H1 (cell line): ENCODE measurements at regions not wholly inside any gene's neighbourhood (a gene's known extent, or its start where the extent isn't known, plus 50 kb on each side); places are given as distances from the start of the nearest gene placed in this dataset.

Experiments
- CTCF ChIA-PET: fragments of 300-600 bp; sonication (Branson Sonifier 250); formaldehyde crosslinking; loops from one replicate; lab custom pipeline; 2021; ENCODE audit not compliant: partially characterized antibody; lab: Charles Lee
- POLR2A ChIA-PET: fragments of 300-600 bp; sonication (Branson Sonifier 250); formaldehyde crosslinking; loops from one replicate; lab custom pipeline; 2021; ENCODE audit warnings: inconsistent platforms; ENCODE audit not compliant: partially characterized antibody; lab: Charles Lee
- DNase-seq, 2 experiments: peaks; one replicate each; pipeline versions ENCODE4 v3.0.0 to v3.0.0-alpha.2; 2010 to 2022; ENCODE audit warnings: low spot score in 2 of 2, low read depth in 1 of 2, mixed read lengths in 1 of 2
- FAIRE-seq: peaks from 2 replicates; lab custom pipeline; 2011; peaks lifted over from hg19 to GRCh38; lab: Jason Lieb, UNC
- H2AFZ ChIP-seq: 2 replicates; pipeline ENCODE4 v1.8.1; 2012; ENCODE audit warnings: low read length, inconsistent platforms
- H2AK5ac ChIP-seq: 2 replicates; pipeline ENCODE4 v1.6.1; 2013; ENCODE audit warnings: low read depth, low read length
- H2BK120ac ChIP-seq: replicated peaks from 2 replicates; pipeline ENCODE3; 2013; ENCODE audit warnings: low read depth, low read length, inconsistent platforms
- H2BK12ac ChIP-seq: 2 replicates; pipeline ENCODE4 v1.6.1; 2013; ENCODE audit warnings: low read depth, low read length
- H2BK15ac ChIP-seq: 2 replicates; pipeline ENCODE4 v1.6.1; 2013; ENCODE audit warnings: low read length
- H2BK20ac ChIP-seq: 2 replicates; pipeline ENCODE4 v1.6.1; 2013; ENCODE audit warnings: low read length
- H2BK5ac ChIP-seq: 2 replicates; pipeline ENCODE4 v1.6.1; 2013; ENCODE audit warnings: low read depth, low read length
- H3K14ac ChIP-seq: 2 replicates; pipeline ENCODE4 v1.6.1; 2013; ENCODE audit warnings: inconsistent platforms; ENCODE audit not compliant: insufficient read length
- H3K18ac ChIP-seq: 2 replicates; pipeline ENCODE4 v1.6.1; 2013; ENCODE audit warnings: low read length; ENCODE audit errors: extremely low read depth
- H3K23ac ChIP-seq: 2 replicates; pipeline ENCODE4 v1.6.1; 2013; ENCODE audit warnings: inconsistent platforms; ENCODE audit not compliant: insufficient read length
- H3K23me2 ChIP-seq: 2 replicates; pipeline ENCODE4 v1.6.1; 2013; ENCODE audit warnings: low read depth, low read length
- H3K27ac ChIP-seq: 2 replicates; pipeline ENCODE4 v1.6.1; 2011; ENCODE audit warnings: low read depth, low read length, inconsistent platforms
- H3K27me3 ChIP-seq, 4 experiments: replicated peaks in 1 of 4; 1 replicate in 1 of 4; 2 replicates in 3 of 4; pipeline versions ENCODE4 v1.6.1 to v1.8.1; 2011 to 2013; ENCODE audit warnings: low read length in 3 of 4, mild to moderate bottlenecking in 3 of 4, inconsistent platforms in 2 of 4, mixed read lengths in 2 of 4, moderate library complexity in 1 of 4; ENCODE audit not compliant: control insufficient read depth in 3 of 4, insufficient read depth in 3 of 4; ENCODE audit errors: extremely low read depth in 1 of 4
- H3K36me3 ChIP-seq, 4 experiments: 2 replicates each; pipeline versions ENCODE4 v1.6.1 to v1.8.1; 2011 to 2013; ENCODE audit warnings: mild to moderate bottlenecking in 4 of 4, low read length in 3 of 4, moderate library complexity in 2 of 4, control low read depth in 1 of 4, inconsistent platforms in 1 of 4; ENCODE audit not compliant: insufficient read depth in 4 of 4, control insufficient read depth in 2 of 4
- H3K4ac ChIP-seq: replicated peaks from 2 replicates; pipeline ENCODE3; 2013; ENCODE audit warnings: low read length, low read depth, mixed read lengths, inconsistent platforms; ENCODE audit not compliant: insufficient read length
- H3K4me1 ChIP-seq, 4 experiments: replicated peaks in 1 of 4; 1 replicate in 1 of 4; 2 replicates in 3 of 4; pipeline versions ENCODE4 v1.6.1 to v1.8.1; 2011 to 2013; ENCODE audit warnings: low read length in 3 of 4, inconsistent platforms in 2 of 4, mixed read lengths in 1 of 4; ENCODE audit not compliant: insufficient read depth in 4 of 4, control insufficient read depth in 3 of 4
- H3K4me2 ChIP-seq, 2 experiments: 2 replicates each; pipeline versions ENCODE4 v1.6.1 to v1.8.1; 2011 to 2013; ENCODE audit warnings: low read depth in 2 of 2, low read length in 2 of 2, control low read depth in 1 of 2, inconsistent platforms in 1 of 2, mild to moderate bottlenecking in 1 of 2; ENCODE audit not compliant: insufficient read depth in 1 of 2
- H3K4me3 ChIP-seq, 4 experiments: fragments of 200-600, 300-600 bp in 1 of 4; sonication (generic), shearing (Covaris generic), sonication (Bioruptor Twin) in 1 of 4; 2 replicates each; pipeline versions ENCODE4 v1.5.1 to v1.8.1; 2011 to 2016; ENCODE audit warnings: low read length in 4 of 4, low read depth in 3 of 4, control low read depth in 2 of 4, inconsistent platforms in 2 of 4, mild to moderate bottlenecking in 2 of 4, mixed read lengths in 1 of 4, moderate library complexity in 1 of 4; ENCODE audit not compliant: insufficient read depth in 2 of 4; ENCODE audit errors: extremely low read depth in 1 of 4
- H3K56ac ChIP-seq: replicated peaks from 2 replicates; pipeline ENCODE3; 2013; ENCODE audit warnings: low read depth, mild to moderate bottlenecking, mixed read lengths, low read length, inconsistent platforms; ENCODE audit not compliant: insufficient read length
- H3K79me1 ChIP-seq: 2 replicates; pipeline ENCODE4 v1.6.1; 2013; ENCODE audit warnings: low read depth, low read length, control low read depth
- H3K79me2 ChIP-seq, 2 experiments: 2 replicates each; pipeline versions ENCODE4 v1.6.1 to v1.8.1; 2012 to 2013; ENCODE audit warnings: low read length in 2 of 2, mild to moderate bottlenecking in 2 of 2, inconsistent platforms in 1 of 2; ENCODE audit not compliant: insufficient read depth in 2 of 2, control insufficient read depth in 1 of 2
- H3K9ac ChIP-seq, 4 experiments: replicated peaks in 1 of 4; 1 replicate in 1 of 4; 2 replicates in 3 of 4; pipeline versions ENCODE4 v1.6.1 to v1.8.1; 2011 to 2013; ENCODE audit warnings: low read depth in 3 of 4, low read length in 3 of 4, control low read depth in 2 of 4, mild to moderate bottlenecking in 2 of 4, moderate library complexity in 2 of 4, inconsistent platforms in 1 of 4; ENCODE audit errors: extremely low read depth in 1 of 4
- H3K9me3 ChIP-seq, 2 experiments: 2 replicates each; pipeline versions ENCODE4 v1.6.1 to v1.8.1; 2012 to 2013; ENCODE audit warnings: mild to moderate bottlenecking in 2 of 2, moderate library complexity in 2 of 2, control low read depth in 1 of 2, inconsistent platforms in 1 of 2, low read depth in 1 of 2, low read length in 1 of 2, mixed read lengths in 1 of 2; ENCODE audit not compliant: insufficient read depth in 2 of 2
- H4K20me1 ChIP-seq, 2 experiments: replicated peaks in 1 of 2; 2 replicates each; pipeline versions ENCODE3 to v1.8.1; 2011 to 2013; ENCODE audit warnings: inconsistent platforms in 2 of 2, low read length in 2 of 2, mild to moderate bottlenecking in 1 of 2; ENCODE audit not compliant: insufficient read depth in 2 of 2, control insufficient read depth in 1 of 2
- H4K5ac ChIP-seq: 2 replicates; pipeline ENCODE4 v1.6.1; 2013; ENCODE audit warnings: low read length, low read depth, mixed read lengths, inconsistent platforms; ENCODE audit not compliant: insufficient read length
- H4K8ac ChIP-seq: 2 replicates; pipeline ENCODE4 v1.8.0; 2013; ENCODE audit warnings: mild to moderate bottlenecking, moderate library complexity, low read length, inconsistent platforms; ENCODE audit not compliant: insufficient read depth; ENCODE audit errors: extremely low read depth
- H4K91ac ChIP-seq: replicated peaks from 2 replicates; pipeline ENCODE3; 2013; ENCODE audit warnings: low read length, mixed read lengths, inconsistent platforms; ENCODE audit not compliant: insufficient read length
- ASH2L ChIP-seq: fragments of 200-600, 300-600 bp; sonication (generic); IDR thresholded peaks from one replicate; pipeline ENCODE4 v1.7.1; 2017; ENCODE audit warnings: low read length
- BACH1 ChIP-seq: IDR thresholded peaks from 2 replicates; pipeline ENCODE4 v1.6.1; 2012; ENCODE audit warnings: low read length, improper control_type of control experiment
- EP300 ChIP-seq, 2 experiments: IDR thresholded peaks; 1 replicate in 1 of 2; 2 replicates in 1 of 2; pipeline ENCODE4 v1.6.1; 2011 to 2012; ENCODE audit warnings: low read depth in 2 of 2, low read length in 2 of 2, mild to moderate bottlenecking in 2 of 2, borderline replicate concordance in 1 of 2, inconsistent platforms in 1 of 2, moderate library complexity in 1 of 2
- EZH2 ChIP-seq: fragments of 200-600 bp; sonication (generic); IDR thresholded peaks from 2 replicates; pipeline ENCODE4 v1.7.1; 2012; ENCODE audit warnings: low read depth, mild to moderate bottlenecking, moderate library complexity, low read length, inconsistent platforms; ENCODE audit not compliant: severe bottlenecking
- GTF2F1 ChIP-seq: IDR thresholded peaks from 2 replicates; pipeline ENCODE4 v1.6.1; 2012; ENCODE audit warnings: low read depth, low read length, improper control_type of control experiment, borderline replicate concordance
- KDM5A ChIP-seq: fragments of 200-600 bp; IDR thresholded peaks from 2 replicates; pipeline ENCODE4 v1.7.1; 2012; ENCODE audit warnings: mild to moderate bottlenecking, low read length, inconsistent platforms, mixed read lengths
- SP1 ChIP-seq: IDR thresholded peaks from 2 replicates; pipeline ENCODE4 v1.6.1; 2011; ENCODE audit warnings: low read depth, low read length
- TAF7 ChIP-seq: optimal IDR thresholded peaks from 2 replicates; pipeline ENCODE3; 2011; ENCODE audit warnings: low read depth, mild to moderate bottlenecking, inconsistent platforms, low read length, moderate library complexity, borderline replicate concordance
- WGBS, 2 experiments: shearing (Covaris generic) in 1 of 2; methylation state at CpG; one replicate each; pipeline versions ENCODE4 v1.1.6 to v1.1.7; 2013 to 2015; ENCODE audit warnings: low lambda C conversion rate in 2 of 2, mixed read lengths in 2 of 2, inconsistent platforms in 1 of 2, low coverage in 1 of 2, missing lambda C conversion rate in 1 of 2; ENCODE audit not compliant: insufficient replicate concordance in 2 of 2, insufficient coverage in 1 of 2, insufficient read length in 1 of 2; ENCODE audit errors: extremely low coverage in 1 of 2, missing lambda C conversion rate in 1 of 2; 5-methylcytosine and 5-hydroxymethylcytosine counted together

GRCh38 chr5:163094492-163095180 is 342.8 kb upstream of the CCNG1 start:
- H3K4me1 ChIP-seq = no peaks in the 10 kb centered on the region
- CTCF ChIA-PET = interaction anchor here (1.1 to 1.7 kb wide), 5 partner anchors 9 to 253 kb away, joined by 3 to 5 read pairs (median 3); no protein-coding TSS in a partner anchor
- H3K23ac ChIP-seq = no peak overlapping the region
- no peak overlapping the region for H3K27ac ChIP-seq
- no peak overlapping the region for H2AFZ ChIP-seq
- DNase-seq (no peak), FAIRE-seq (no peak)
- H3K9ac ChIP-seq = no peak overlapping the region
- H2BK15ac ChIP-seq = no peak overlapping the region
- no peaks in the 10 kb centered on the region for H3K9me3 ChIP-seq
- H4K20me1 ChIP-seq = no peaks in the 10 kb centered on the region
- 66% methylated on average over 8 of the region's 8 CpGs; no CpG with 5 or more reads in 1 of the 2 experiments for WGBS, 2 experiments
- no peak overlapping the region for H2BK12ac ChIP-seq
- no peak overlapping the region for H4K5ac ChIP-seq
- POLR2A ChIA-PET = no interaction called here
- H3K56ac ChIP-seq = no peak overlapping the region
- H3K4me2 ChIP-seq = no peak overlapping the region
- no peak overlapping the region for H3K4ac ChIP-seq
- H2BK120ac ChIP-seq = no peak overlapping the region
- H3K18ac ChIP-seq = no peak overlapping the region
- H3K36me3 ChIP-seq = no peaks in the 10 kb centered on the region
- H3K79me2 ChIP-seq = no peaks in the 10 kb centered on the region
- H3K23me2 ChIP-seq = no peaks in the 10 kb centered on the region; the same call in 1 of the 2 replicates
- no peak overlapping the region for H2BK20ac ChIP-seq
- H3K14ac ChIP-seq = no peak overlapping the region
- no peaks in the 10 kb centered on the region for H3K79me1 ChIP-seq
- H4K91ac ChIP-seq = no peak overlapping the region
- no peak overlapping the region for H4K8ac ChIP-seq
- no peaks in the 10 kb centered on the region for H3K27me3 ChIP-seq
- H3K4me3 ChIP-seq = no peak overlapping the region
- no peak overlapping the region for H2BK5ac ChIP-seq
- no peak overlapping the region for H2AK5ac ChIP-seq
- TF ChIP-seq SP1 = no peak
- TF ChIP-seq ASH2L = no peak
- TF ChIP-seq BACH1 = no peak
- TF ChIP-seq KDM5A = no peak
- no peak for TF ChIP-seq TAF7
- no peak for TF ChIP-seq EZH2
- TF ChIP-seq GTF2F1 = no peak
- TF ChIP-seq EP300 (IDR thresholded peaks at IDR 0.05; ENCODE audit: borderline replicate concordance in 1 of 2, low read depth in 2 of 2, low read length in 2 of 2) = no peak
